Upper lobe of left lung (tissue), 4 donors: ENCODE measurements at regions not wholly inside any gene's neighbourhood (a gene's known extent, or its start where the extent isn't known, plus 50 kb on each side); places are given as distances from the start of the nearest gene placed in this dataset.

Experiments used
- POLR2A ChIP-seq, 4 donors: fragments of 450-650 bp; IDR thresholded peaks; one replicate each; pipeline ENCODE4 v1.5.1; 2016 to 2017; ENCODE audit warnings: antibody characterized with exemption in 4 of 4, mild to moderate bottlenecking in 2 of 4
- POLR2AphosphoS5 ChIP-seq, 2 donors: sonication (generic); formaldehyde crosslinking; IDR thresholded peaks; one replicate each; pipeline ENCODE4 v1.5.1; 2017; ENCODE audit warnings: antibody characterized with exemption in 2 of 2
- TF ChIP-seq, protein P1 (sequence below), 6 experiments: fragments of 450-650 bp in 4 of 6; fragments of 200-600 bp in 2 of 6; sonication (generic) in 2 of 6; IDR thresholded peaks; one replicate each; pipeline ENCODE4 v1.5.1; 2016 to 2019; ENCODE audit warnings: antibody characterized with exemption in 6 of 6

DNA sequence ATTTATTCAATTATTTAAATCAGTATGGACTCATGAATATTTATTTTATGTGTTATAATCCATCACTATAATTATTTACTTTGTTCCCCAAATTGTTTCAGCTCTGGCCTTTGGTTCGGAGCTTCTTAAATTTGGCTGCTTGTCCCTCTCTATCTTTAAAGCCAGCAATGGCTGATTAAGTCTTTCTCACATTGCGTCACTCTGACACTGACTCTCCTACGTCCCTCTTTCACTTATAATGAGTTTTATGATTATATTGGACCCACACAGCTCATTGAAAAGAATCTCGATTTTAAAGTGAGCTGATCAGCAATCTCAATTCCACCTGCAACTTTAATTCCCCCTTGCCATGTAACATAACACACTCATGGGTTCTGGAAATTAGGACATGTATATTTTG, 185.2 kb upstream of the SLC39A10 start:
- TF ChIP-seq, protein P1, sequence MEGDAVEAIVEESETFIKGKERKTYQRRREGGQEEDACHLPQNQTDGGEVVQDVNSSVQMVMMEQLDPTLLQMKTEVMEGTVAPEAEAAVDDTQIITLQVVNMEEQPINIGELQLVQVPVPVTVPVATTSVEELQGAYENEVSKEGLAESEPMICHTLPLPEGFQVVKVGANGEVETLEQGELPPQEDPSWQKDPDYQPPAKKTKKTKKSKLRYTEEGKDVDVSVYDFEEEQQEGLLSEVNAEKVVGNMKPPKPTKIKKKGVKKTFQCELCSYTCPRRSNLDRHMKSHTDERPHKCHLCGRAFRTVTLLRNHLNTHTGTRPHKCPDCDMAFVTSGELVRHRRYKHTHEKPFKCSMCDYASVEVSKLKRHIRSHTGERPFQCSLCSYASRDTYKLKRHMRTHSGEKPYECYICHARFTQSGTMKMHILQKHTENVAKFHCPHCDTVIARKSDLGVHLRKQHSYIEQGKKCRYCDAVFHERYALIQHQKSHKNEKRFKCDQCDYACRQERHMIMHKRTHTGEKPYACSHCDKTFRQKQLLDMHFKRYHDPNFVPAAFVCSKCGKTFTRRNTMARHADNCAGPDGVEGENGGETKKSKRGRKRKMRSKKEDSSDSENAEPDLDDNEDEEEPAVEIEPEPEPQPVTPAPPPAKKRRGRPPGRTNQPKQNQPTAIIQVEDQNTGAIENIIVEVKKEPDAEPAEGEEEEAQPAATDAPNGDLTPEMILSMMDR (IDR thresholded peaks at IDR 0.05) = no peak
- TF ChIP-seq POLR2A (IDR thresholded peaks at IDR 0.05) (no peak), POLR2AphosphoS5 (IDR thresholded peaks at IDR 0.05) (no peak)
